Mesenchymal stem cell (in vitro differentiated cells and primary cell): ENCODE measurements at regions not wholly inside any gene's neighbourhood (a gene's known extent, or its start where the extent isn't known, plus 50 kb on each side); places are given as distances from the start of the nearest gene placed in this dataset.

Source experiments
- DNase-seq: peaks from one replicate; pipeline ENCODE4 v3.0.0-alpha.2; 2013
- H2AFZ ChIP-seq: one replicate; pipeline ENCODE4 v1.6.1; 2013; ENCODE audit warnings: low read depth, mild to moderate bottlenecking, control low read depth, inconsistent platforms, low read length, moderate library complexity
- H2AK5ac ChIP-seq: 2 replicates; pipeline ENCODE4 v1.6.1; 2013; ENCODE audit warnings: low read length, moderate library complexity, mild to moderate bottlenecking, inconsistent platforms; ENCODE audit not compliant: severe bottlenecking
- H2BK120ac ChIP-seq: one replicate; pipeline ENCODE4 v1.6.1; 2013; ENCODE audit warnings: low read depth, mild to moderate bottlenecking, inconsistent platforms, low read length, moderate library complexity
- H2BK12ac ChIP-seq, 2 experiments: one replicate each; pipeline ENCODE4 v1.6.1; 2013; ENCODE audit warnings: inconsistent platforms in 2 of 2, low read length in 2 of 2, mild to moderate bottlenecking in 2 of 2, moderate library complexity in 2 of 2, control low read depth in 1 of 2
- H2BK15ac ChIP-seq: one replicate; pipeline ENCODE4 v1.6.1; 2013; ENCODE audit warnings: mild to moderate bottlenecking, low read depth, inconsistent platforms; ENCODE audit not compliant: poor library complexity, severe bottlenecking
- H2BK5ac ChIP-seq: 2 replicates; pipeline ENCODE4 v1.6.1; 2013; ENCODE audit warnings: low read depth, mild to moderate bottlenecking, low read length, control low read depth, inconsistent platforms; ENCODE audit not compliant: poor library complexity, severe bottlenecking
- H3K14ac ChIP-seq, 2 experiments: one replicate each; pipeline ENCODE4 v1.6.1; 2013; ENCODE audit warnings: inconsistent platforms in 2 of 2, low read length in 2 of 2, control low read depth in 1 of 2, mild to moderate bottlenecking in 1 of 2, moderate library complexity in 1 of 2
- H3K18ac ChIP-seq, 2 experiments: one replicate each; pipeline ENCODE4 v1.6.1; 2013; ENCODE audit warnings: inconsistent platforms in 2 of 2, low read length in 2 of 2, control low read depth in 1 of 2, low read depth in 1 of 2, mild to moderate bottlenecking in 1 of 2
- H3K23ac ChIP-seq, 2 experiments: one replicate each; pipeline ENCODE4 v1.6.1; 2013; ENCODE audit warnings: inconsistent platforms in 2 of 2, low read length in 2 of 2, mild to moderate bottlenecking in 2 of 2, moderate library complexity in 2 of 2, control low read depth in 1 of 2
- H3K27ac ChIP-seq: 2 replicates; pipeline ENCODE4 v1.5.1; 2013; ENCODE audit warnings: mild to moderate bottlenecking, moderate library complexity, low read length, control low read depth, inconsistent platforms; ENCODE audit not compliant: poor library complexity, severe bottlenecking
- H3K27me3 ChIP-seq, 2 experiments: 2 replicates each; pipeline versions ENCODE4 v1.6.1 to v1.7.0; 2013; ENCODE audit warnings: low read length in 2 of 2, mild to moderate bottlenecking in 2 of 2, moderate library complexity in 2 of 2, control low read depth in 1 of 2, inconsistent platforms in 1 of 2; ENCODE audit not compliant: control insufficient read depth in 1 of 2, insufficient read depth in 1 of 2
- H3K36me3 ChIP-seq, 2 experiments: 2 replicates each; pipeline versions ENCODE4 v1.6.1 to v1.7.0; 2013; ENCODE audit warnings: low read length in 2 of 2, control low read depth in 1 of 2, inconsistent platforms in 1 of 2, low read depth in 1 of 2, mild to moderate bottlenecking in 1 of 2; ENCODE audit not compliant: insufficient read depth in 2 of 2, control insufficient read depth in 1 of 2
- H3K4ac ChIP-seq, 2 experiments: one replicate each; pipeline ENCODE4 v1.6.1; 2013; ENCODE audit warnings: inconsistent platforms in 2 of 2, low read length in 2 of 2, mild to moderate bottlenecking in 2 of 2, moderate library complexity in 2 of 2, control low read depth in 1 of 2, low read depth in 1 of 2
- H3K4me1 ChIP-seq: 2 replicates; pipeline ENCODE4 v1.6.1; 2013; ENCODE audit warnings: low read depth, low read length, control low read depth; ENCODE audit not compliant: control insufficient read depth, insufficient read depth
- H3K4me2 ChIP-seq: 2 replicates; pipeline ENCODE4 v1.6.1; 2013; ENCODE audit warnings: low read length, mild to moderate bottlenecking, inconsistent platforms; ENCODE audit not compliant: poor library complexity, severe bottlenecking
- H3K4me3 ChIP-seq, 2 experiments: 2 replicates each; pipeline versions ENCODE4 v1.5.1 to v1.7.0; 2013; ENCODE audit warnings: low read length in 2 of 2, mild to moderate bottlenecking in 2 of 2, control low read depth in 1 of 2, low read depth in 1 of 2; ENCODE audit not compliant: insufficient read depth in 1 of 2
- H3K79me1 ChIP-seq: replicated peaks from 2 replicates; pipeline ENCODE4 v1.6.1; 2013; ENCODE audit warnings: mild to moderate bottlenecking, control low read depth, low read length, inconsistent platforms; ENCODE audit not compliant: poor library complexity, severe bottlenecking
- H3K9ac ChIP-seq: 2 replicates; pipeline ENCODE4 v1.7.0; 2013; ENCODE audit warnings: mild to moderate bottlenecking, low read length, moderate library complexity
- H3K9me3 ChIP-seq: 2 replicates; pipeline ENCODE4 v1.7.0; 2013; ENCODE audit warnings: mild to moderate bottlenecking, low read length; ENCODE audit not compliant: control insufficient read depth
- H4K8ac ChIP-seq: one replicate; pipeline ENCODE4 v1.6.1; 2013; ENCODE audit warnings: inconsistent platforms, mild to moderate bottlenecking, low read length, moderate library complexity
- H4K91ac ChIP-seq: one replicate; pipeline ENCODE4 v1.6.1; 2013; ENCODE audit warnings: mild to moderate bottlenecking, low read length, inconsistent platforms
- WGBS: methylation state at CpG from one replicate; pipeline ENCODE4 v1.1.7; 2013; ENCODE audit warnings: mixed read lengths; 5-methylcytosine and 5-hydroxymethylcytosine counted together

- Histone ChIP-seq H3K4me3 (no peak overlapping the region), H3K4me2 (no peak overlapping the region), H3K4ac (no peak overlapping the region), H2BK120ac (no peak overlapping the region), H2BK5ac (no peak overlapping the region), H3K23ac (no peak overlapping the region), H2AK5ac (no peak overlapping the region), H2BK12ac (no peak overlapping the region), H3K27ac (no peak overlapping the region), H2BK15ac (no peak overlapping the region), H3K4me1 (no peaks in the 10 kb centered on the region), H4K8ac (no peak overlapping the region), H2AFZ (no peak overlapping the region), H3K9me3 (no peaks in the 10 kb centered on the region), H3K18ac (no peak overlapping the region), H3K9ac (no peak overlapping the region), H3K14ac (no peak overlapping the region), H4K91ac (no peak overlapping the region), H3K27me3 (no peaks in the 10 kb centered on the region), H3K79me1 (no peaks in the 10 kb centered on the region), H3K36me3 (no peaks in the 10 kb centered on the region)
- WGBS, result 58% methylated on average over 4 of the region's 4 CpGs
- no peak for DNase-seq
Observed at GRCh38 chr13:40863723-40864122, 74.3 kb downstream of the SLC25A15 start.

- Histone ChIP-seq H3K4me2 (no peak overlapping the region), H2BK15ac (no peak overlapping the region), H3K14ac (no peak overlapping the region)
Observed at GRCh38 chr13:40874138-40874779, 84.8 kb downstream of the SLC25A15 start.

GRCh38 chr13:40875044-40875443, 85.6 kb downstream of the SLC25A15 start:
- Histone ChIP-seq H3K4me2 (no peak overlapping the region), H3K79me1 (peaks cover 4% of the 10 kb centered on the region), H3K27ac (no peak overlapping the region), H2BK5ac (no peak overlapping the region), H2AK5ac (no peak overlapping the region), H2BK12ac (no peak overlapping the region), H3K9me3 (peaks cover 42% of the 10 kb centered on the region), H3K4me1 (peaks cover 6% of the 10 kb centered on the region), H3K9ac (no peak overlapping the region), H3K27me3 (no peaks in the 10 kb centered on the region), H3K36me3 (peaks cover 15 to 16% of the 10 kb centered on the region in 2 experiments), H3K4me3 (peak overlapping the region in 1 of 2 experiments; percentile 14), H3K18ac (no peak overlapping the region), H3K14ac (no peak overlapping the region), H3K4ac (no peak overlapping the region), H4K8ac (no peak overlapping the region), H2AFZ (no peak overlapping the region), H2BK15ac (no peak overlapping the region), H4K91ac (no peak overlapping the region), H3K23ac (no peak overlapping the region), H2BK120ac (no peak overlapping the region)
- DNase-seq, result no peak
- 96% methylated on average over 2 of the region's 4 CpGs for WGBS

More at GRCh38 chr13:40874138-40874779, 84.8 kb downstream of the SLC25A15 start:
- Histone ChIP-seq H3K9me3 (peaks cover 42% of the 10 kb centered on the region), H2BK120ac (no peak overlapping the region), H3K23ac (no peak overlapping the region), H3K36me3 (peaks cover 15 to 16% of the 10 kb centered on the region in 2 experiments), H4K8ac (no peak overlapping the region), H2BK12ac (no peak overlapping the region), H3K79me1 (peaks cover 1% of the 10 kb centered on the region), H3K27me3 (no peaks in the 10 kb centered on the region), H4K91ac (no peak overlapping the region), H2AFZ (no peak overlapping the region), H2BK5ac (no peak overlapping the region), H2AK5ac (no peak overlapping the region), H3K27ac (no peak overlapping the region), H3K4me1 (peaks cover 6% of the 10 kb centered on the region), H3K9ac (no peak overlapping the region), H3K4ac (no peak overlapping the region), H3K4me3 (no peak overlapping the region), H3K18ac (no peak overlapping the region)
- 84% methylated on average over 4 of the region's 5 CpGs for WGBS
- DNase-seq, result peak; percentile 11

GRCh38 chr13:40875583-40875982, 86.2 kb downstream of the SLC25A15 start:
- H3K14ac ChIP-seq, result no peak overlapping the region
- no peak overlapping the region for H3K9ac ChIP-seq
- H4K91ac ChIP-seq, result no peak overlapping the region
- no peak overlapping the region for H2BK120ac ChIP-seq
- H2AFZ ChIP-seq, result no peak overlapping the region
- no peak overlapping the region for H2BK15ac ChIP-seq
- no peak overlapping the region for H3K4me3 ChIP-seq
- no peak overlapping the region for H3K4me2 ChIP-seq
- no peak overlapping the region for H2BK5ac ChIP-seq
- 100% methylated on average over 3 of the region's 6 CpGs for WGBS
- H2AK5ac ChIP-seq, result no peak overlapping the region
- H4K8ac ChIP-seq, result no peak overlapping the region
- H3K79me1 ChIP-seq, result peaks cover 4% of the 10 kb centered on the region
- H2BK12ac ChIP-seq, result no peak overlapping the region
- no peak overlapping the region for H3K23ac ChIP-seq
- H3K9me3 ChIP-seq, result peaks cover 42% of the 10 kb centered on the region
- no peak overlapping the region for H3K4ac ChIP-seq
- H3K27me3 ChIP-seq, result no peaks in the 10 kb centered on the region
- H3K36me3 ChIP-seq, result peaks cover 15 to 16% of the 10 kb centered on the region in 2 experiments
- no peak overlapping the region for H3K27ac ChIP-seq
- peaks cover 9% of the 10 kb centered on the region for H3K4me1 ChIP-seq
- H3K18ac ChIP-seq, result no peak overlapping the region
- DNase-seq, result no peak
